ENCODE measurements at regions not wholly inside any gene's neighbourhood (a gene's known extent, or its start where the extent isn't known, plus 50 kb on each side); places are given as distances from the start of the nearest gene placed in this dataset.

DNA sequence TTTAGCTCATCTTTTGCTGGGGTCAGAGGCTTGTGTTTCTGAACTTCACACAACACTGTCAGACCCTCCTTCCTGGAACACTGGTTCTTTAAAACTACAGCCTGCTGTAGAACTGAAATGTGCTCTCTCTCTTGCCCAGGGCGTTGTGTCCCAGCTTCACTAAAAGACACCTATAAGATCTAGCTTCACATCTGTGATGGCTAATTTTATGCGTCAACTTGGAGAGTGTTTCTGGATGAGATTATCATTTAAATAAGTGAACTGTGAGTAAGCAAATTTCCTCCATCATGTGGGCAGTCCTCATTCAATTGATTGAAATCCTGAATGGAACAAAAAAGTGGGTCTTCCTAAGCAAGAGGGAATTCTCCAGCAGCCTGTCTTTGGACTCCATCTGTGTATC lies 140.3 kb downstream of the OSR1 start:
- intact Hi-C loops (cut with micrococcal nuclease; ENCODE audit: unreplicated experiment): no loop called here
- H3K4me3 Mint-ChIP-seq (ENCODE audit: unreplicated experiment): no peak overlapping the region
- H3K4me3 ChIP-seq (ENCODE audit: low read depth, low read length): no peak overlapping the region
- H3K9me3 Mint-ChIP-seq (ENCODE audit: unreplicated experiment): no peaks in the 10 kb centered on the region
- H3K27me3 Mint-ChIP-seq (ENCODE audit: insufficient read depth, unreplicated experiment): no peaks in the 10 kb centered on the region
- H3K4me1 ChIP-seq: 0 out of 2 replicates have a peak, but pooled peaks cover 4% of the 10 kb centered on the region
- H3K27ac Mint-ChIP-seq (ENCODE audit: unreplicated experiment): no peak overlapping the region
- ChIA-PET CTCF (no interaction called here), POLR2A (no interaction called here)
- H3K4me1 Mint-ChIP-seq (ENCODE audit: low read depth, unreplicated experiment): no peaks in the 10 kb centered on the region
- TF ChIP-seq, protein P1, sequence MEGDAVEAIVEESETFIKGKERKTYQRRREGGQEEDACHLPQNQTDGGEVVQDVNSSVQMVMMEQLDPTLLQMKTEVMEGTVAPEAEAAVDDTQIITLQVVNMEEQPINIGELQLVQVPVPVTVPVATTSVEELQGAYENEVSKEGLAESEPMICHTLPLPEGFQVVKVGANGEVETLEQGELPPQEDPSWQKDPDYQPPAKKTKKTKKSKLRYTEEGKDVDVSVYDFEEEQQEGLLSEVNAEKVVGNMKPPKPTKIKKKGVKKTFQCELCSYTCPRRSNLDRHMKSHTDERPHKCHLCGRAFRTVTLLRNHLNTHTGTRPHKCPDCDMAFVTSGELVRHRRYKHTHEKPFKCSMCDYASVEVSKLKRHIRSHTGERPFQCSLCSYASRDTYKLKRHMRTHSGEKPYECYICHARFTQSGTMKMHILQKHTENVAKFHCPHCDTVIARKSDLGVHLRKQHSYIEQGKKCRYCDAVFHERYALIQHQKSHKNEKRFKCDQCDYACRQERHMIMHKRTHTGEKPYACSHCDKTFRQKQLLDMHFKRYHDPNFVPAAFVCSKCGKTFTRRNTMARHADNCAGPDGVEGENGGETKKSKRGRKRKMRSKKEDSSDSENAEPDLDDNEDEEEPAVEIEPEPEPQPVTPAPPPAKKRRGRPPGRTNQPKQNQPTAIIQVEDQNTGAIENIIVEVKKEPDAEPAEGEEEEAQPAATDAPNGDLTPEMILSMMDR (IDR thresholded peaks at IDR 0.05; ENCODE audit: insufficient read depth in 1 of 2, low read depth in 1 of 2, low read length in 1 of 2, severe bottlenecking in 1 of 2, unreplicated experiment in 1 of 2): no peak
- H3K27me3 ChIP-seq (replicated peaks; ENCODE audit: control insufficient read depth, insufficient read depth, low read length): no peaks in the 10 kb centered on the region
- BruUV-seq (replicated peaks): no TSS peak
- no peaks in the 10 kb centered on the region for H3K9me3 ChIP-seq
- H3K36me3 Mint-ChIP-seq (ENCODE audit: insufficient read depth, unreplicated experiment): no peaks in the 10 kb centered on the region
- H3K36me3 ChIP-seq (ENCODE audit: control insufficient read depth, insufficient read depth, low read length): no peaks in the 10 kb centered on the region
- DNase-seq: no peak

DNA sequence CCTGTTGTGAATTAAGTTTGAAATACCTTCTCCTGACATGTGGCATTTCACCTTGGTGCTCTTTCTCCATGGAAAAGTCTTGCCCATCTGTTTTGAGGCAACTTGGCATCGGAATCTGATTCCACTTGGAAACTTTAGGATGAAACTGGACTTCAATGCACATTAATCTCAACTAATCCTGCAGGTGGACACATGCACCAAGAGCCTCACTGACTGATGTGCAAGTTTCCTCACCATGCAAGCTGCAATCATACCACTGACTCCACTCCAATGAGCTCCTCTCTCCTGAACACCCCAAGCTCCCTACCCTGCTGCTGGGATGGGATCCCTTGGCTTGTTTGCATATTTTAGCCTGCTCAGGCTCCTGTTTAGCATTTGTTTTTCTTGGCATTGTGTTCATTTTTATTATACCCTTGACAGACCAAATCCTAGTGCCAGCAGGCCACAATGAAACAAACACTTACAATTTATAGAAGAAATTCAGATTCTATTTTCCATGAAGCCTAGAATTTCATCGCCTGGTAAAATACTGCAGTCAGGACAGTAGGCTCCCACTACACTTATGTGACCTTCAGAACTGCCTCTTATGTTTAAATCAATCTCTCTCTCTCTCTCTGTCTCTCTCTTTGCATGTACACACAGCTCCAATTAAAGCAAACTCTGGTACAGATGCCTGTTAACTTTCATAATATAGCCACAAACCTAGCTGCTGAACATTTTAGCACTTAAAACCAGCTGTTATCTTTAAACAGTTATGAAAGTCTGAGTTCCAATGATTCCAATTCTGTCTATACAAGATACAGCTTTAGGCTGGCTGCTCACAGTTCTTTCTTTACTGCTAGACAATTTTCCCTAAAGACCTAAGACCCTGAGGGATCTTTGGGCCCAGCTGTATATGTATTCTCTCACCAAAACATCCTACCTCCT lies 141.5 kb downstream of the OSR1 start:
- Histone ChIP-seq H3K9me3 (no peaks in the 10 kb centered on the region), H3K27me3 (replicated peaks; ENCODE audit: control insufficient read depth, insufficient read depth, low read length) (no peaks in the 10 kb centered on the region), H3K4me1 (0 out of 2 replicates have a peak, but pooled peaks cover 4% of the 10 kb centered on the region), H3K4me3 (ENCODE audit: low read depth, low read length) (no peak overlapping the region), H3K36me3 (ENCODE audit: control insufficient read depth, insufficient read depth, low read length) (no peaks in the 10 kb centered on the region)
- TF ChIP-seq, protein P1 (IDR thresholded peaks at IDR 0.05; ENCODE audit: insufficient read depth in 1 of 2, low read depth in 1 of 2, low read length in 1 of 2, severe bottlenecking in 1 of 2, unreplicated experiment in 1 of 2): no peak
- no peak overlapping the region for H3K4me3 Mint-ChIP-seq (ENCODE audit: unreplicated experiment)
- H3K9me3 Mint-ChIP-seq (ENCODE audit: unreplicated experiment): no peaks in the 10 kb centered on the region
- H3K4me1 Mint-ChIP-seq (ENCODE audit: low read depth, unreplicated experiment): no peaks in the 10 kb centered on the region
- intact Hi-C loops (cut with micrococcal nuclease; ENCODE audit: unreplicated experiment): no loop called here
- ChIA-PET POLR2A (no interaction called here), CTCF (no interaction called here)
- H3K27ac Mint-ChIP-seq (ENCODE audit: unreplicated experiment): no peak overlapping the region
- H3K27me3 Mint-ChIP-seq (ENCODE audit: insufficient read depth, unreplicated experiment): no peaks in the 10 kb centered on the region
- no TSS peak for BruUV-seq (replicated peaks)
- no peaks in the 10 kb centered on the region for H3K36me3 Mint-ChIP-seq (ENCODE audit: insufficient read depth, unreplicated experiment)
- no peak for DNase-seq

DNA sequence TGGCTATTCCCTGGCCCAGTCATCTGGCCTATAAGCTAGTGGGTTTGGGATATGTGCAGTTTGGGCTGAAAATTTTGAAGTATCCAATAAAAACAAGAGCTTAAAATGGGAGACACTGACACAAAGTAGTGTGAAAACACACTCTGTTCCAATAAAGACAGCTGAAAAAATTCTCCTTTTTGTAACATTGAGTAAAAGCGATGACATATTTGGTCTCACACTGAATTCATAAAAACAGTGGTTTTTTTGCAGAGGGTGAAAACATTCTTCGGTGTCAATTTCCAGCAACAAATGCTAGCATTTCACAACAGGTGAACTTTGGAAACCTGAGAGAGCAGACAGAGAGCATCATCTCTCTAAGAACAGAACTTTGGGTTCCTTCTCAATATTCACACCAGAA lies 142.2 kb downstream of the OSR1 start:
- 0 out of 2 replicates have a peak, but pooled peaks cover 4% of the 10 kb centered on the region for H3K4me1 ChIP-seq
- H3K4me1 Mint-ChIP-seq (ENCODE audit: low read depth, unreplicated experiment): no peaks in the 10 kb centered on the region
- DNase-seq: no peak
- no peak overlapping the region for H3K4me3 Mint-ChIP-seq (ENCODE audit: unreplicated experiment)
- no peaks in the 10 kb centered on the region for H3K9me3 Mint-ChIP-seq (ENCODE audit: unreplicated experiment)
- H3K9me3 ChIP-seq: no peaks in the 10 kb centered on the region
- BruUV-seq (replicated peaks): no TSS peak
- intact Hi-C loops (cut with micrococcal nuclease; ENCODE audit: unreplicated experiment): no loop called here
- no peaks in the 10 kb centered on the region for H3K27me3 Mint-ChIP-seq (ENCODE audit: insufficient read depth, unreplicated experiment)
- CTCF ChIA-PET: no interaction called here
- H3K36me3 ChIP-seq (ENCODE audit: control insufficient read depth, insufficient read depth, low read length): no peaks in the 10 kb centered on the region
- no peak overlapping the region for H3K27ac Mint-ChIP-seq (ENCODE audit: unreplicated experiment)
- POLR2A ChIA-PET: no interaction called here
- TF ChIP-seq, protein P1 (IDR thresholded peaks at IDR 0.05; ENCODE audit: insufficient read depth in 1 of 2, low read depth in 1 of 2, low read length in 1 of 2, severe bottlenecking in 1 of 2, unreplicated experiment in 1 of 2): no peak
- no peak overlapping the region for H3K4me3 ChIP-seq (ENCODE audit: low read depth, low read length)
- no peaks in the 10 kb centered on the region for H3K36me3 Mint-ChIP-seq (ENCODE audit: insufficient read depth, unreplicated experiment)
- H3K27me3 ChIP-seq (replicated peaks; ENCODE audit: control insufficient read depth, insufficient read depth, low read length): no peaks in the 10 kb centered on the region
